ENCODE measurements at regions not wholly inside any gene's neighbourhood (a gene's known extent, or its start where the extent isn't known, plus 50 kb on each side); places are given as distances from the start of the nearest gene placed in this dataset.

DNA sequence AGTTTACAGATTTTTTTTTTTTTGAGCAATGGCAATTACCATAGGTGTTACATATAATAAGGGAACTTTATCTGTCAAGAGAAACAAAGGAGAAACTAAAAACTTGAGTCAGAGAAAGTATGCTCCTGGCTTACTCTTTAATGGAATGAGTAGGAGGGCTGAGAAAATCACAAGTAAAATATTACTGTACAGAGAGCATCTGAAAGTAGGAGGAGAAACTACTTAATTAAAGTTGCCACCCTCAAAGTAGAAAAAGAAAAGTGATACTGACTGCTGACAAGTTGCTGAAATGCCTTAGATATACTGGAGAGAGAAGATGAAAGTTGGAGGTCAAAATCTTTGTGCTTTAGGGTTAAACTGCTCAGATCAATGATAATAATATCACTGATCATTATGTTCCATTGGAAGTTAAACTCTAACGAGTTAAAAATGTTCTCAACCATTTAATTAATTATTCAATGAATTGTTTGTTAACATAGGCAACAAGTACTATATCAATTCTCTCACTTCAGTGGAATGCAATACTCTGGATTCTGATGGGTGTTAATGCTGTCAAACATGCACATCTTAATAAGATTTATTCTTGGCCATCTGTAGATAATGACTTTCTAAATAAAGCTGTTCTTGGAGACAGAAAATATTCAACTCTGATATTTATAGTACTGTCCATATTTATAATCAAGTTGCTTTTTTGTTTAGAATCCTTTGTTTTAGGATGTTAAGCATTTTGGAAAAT lies 61.2 kb upstream of the CAMK2D start (continued):
- TF ChIP-seq, protein P1, sequence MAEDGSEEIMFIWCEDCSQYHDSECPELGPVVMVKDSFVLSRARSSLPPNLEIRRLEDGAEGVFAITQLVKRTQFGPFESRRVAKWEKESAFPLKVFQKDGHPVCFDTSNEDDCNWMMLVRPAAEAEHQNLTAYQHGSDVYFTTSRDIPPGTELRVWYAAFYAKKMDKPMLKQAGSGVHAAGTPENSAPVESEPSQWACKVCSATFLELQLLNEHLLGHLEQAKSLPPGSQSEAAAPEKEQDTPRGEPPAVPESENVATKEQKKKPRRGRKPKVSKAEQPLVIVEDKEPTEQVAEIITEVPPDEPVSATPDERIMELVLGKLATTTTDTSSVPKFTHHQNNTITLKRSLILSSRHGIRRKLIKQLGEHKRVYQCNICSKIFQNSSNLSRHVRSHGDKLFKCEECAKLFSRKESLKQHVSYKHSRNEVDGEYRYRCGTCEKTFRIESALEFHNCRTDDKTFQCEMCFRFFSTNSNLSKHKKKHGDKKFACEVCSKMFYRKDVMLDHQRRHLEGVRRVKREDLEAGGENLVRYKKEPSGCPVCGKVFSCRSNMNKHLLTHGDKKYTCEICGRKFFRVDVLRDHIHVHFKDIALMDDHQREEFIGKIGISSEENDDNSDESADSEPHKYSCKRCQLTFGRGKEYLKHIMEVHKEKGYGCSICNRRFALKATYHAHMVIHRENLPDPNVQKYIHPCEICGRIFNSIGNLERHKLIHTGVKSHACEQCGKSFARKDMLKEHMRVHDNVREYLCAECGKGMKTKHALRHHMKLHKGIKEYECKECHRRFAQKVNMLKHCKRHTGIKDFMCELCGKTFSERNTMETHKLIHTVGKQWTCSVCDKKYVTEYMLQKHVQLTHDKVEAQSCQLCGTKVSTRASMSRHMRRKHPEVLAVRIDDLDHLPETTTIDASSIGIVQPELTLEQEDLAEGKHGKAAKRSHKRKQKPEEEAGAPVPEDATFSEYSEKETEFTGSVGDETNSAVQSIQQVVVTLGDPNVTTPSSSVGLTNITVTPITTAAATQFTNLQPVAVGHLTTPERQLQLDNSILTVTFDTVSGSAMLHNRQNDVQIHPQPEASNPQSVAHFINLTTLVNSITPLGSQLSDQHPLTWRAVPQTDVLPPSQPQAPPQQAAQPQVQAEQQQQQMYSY (CRISPR knock-in tag; IDR thresholded peaks at IDR 0.05): no peak
- TF ChIP-seq, protein P2, sequence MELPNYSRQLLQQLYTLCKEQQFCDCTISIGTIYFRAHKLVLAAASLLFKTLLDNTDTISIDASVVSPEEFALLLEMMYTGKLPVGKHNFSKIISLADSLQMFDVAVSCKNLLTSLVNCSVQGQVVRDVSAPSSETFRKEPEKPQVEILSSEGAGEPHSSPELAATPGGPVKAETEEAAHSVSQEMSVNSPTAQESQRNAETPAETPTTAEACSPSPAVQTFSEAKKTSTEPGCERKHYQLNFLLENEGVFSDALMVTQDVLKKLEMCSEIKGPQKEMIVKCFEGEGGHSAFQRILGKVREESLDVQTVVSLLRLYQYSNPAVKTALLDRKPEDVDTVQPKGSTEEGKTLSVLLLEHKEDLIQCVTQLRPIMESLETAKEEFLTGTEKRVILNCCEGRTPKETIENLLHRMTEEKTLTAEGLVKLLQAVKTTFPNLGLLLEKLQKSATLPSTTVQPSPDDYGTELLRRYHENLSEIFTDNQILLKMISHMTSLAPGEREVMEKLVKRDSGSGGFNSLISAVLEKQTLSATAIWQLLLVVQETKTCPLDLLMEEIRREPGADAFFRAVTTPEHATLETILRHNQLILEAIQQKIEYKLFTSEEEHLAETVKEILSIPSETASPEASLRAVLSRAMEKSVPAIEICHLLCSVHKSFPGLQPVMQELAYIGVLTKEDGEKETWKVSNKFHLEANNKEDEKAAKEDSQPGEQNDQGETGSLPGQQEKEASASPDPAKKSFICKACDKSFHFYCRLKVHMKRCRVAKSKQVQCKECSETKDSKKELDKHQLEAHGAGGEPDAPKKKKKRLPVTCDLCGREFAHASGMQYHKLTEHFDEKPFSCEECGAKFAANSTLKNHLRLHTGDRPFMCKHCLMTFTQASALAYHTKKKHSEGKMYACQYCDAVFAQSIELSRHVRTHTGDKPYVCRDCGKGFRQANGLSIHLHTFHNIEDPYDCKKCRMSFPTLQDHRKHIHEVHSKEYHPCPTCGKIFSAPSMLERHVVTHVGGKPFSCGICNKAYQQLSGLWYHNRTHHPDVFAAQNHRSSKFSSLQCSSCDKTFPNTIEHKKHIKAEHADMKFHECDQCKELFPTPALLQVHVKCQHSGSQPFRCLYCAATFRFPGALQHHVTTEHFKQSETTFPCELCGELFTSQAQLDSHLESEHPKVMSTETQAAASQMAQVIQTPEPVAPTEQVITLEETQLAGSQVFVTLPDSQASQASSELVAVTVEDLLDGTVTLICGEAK (IDR thresholded peaks at IDR 0.05; ENCODE audit: borderline replicate concordance): peak; percentile 73; the same call in 1 of the 2 replicates
- TF ChIP-seq RBBP5 (conservative IDR thresholded peaks at IDR 0.05) (no peak), ATF7 (IDR thresholded peaks at IDR 0.05; ENCODE audit: low read depth) (peak; percentile 80; the same call in 1 of the 2 replicates), CHD4 (IDR thresholded peaks at IDR 0.05) (no peak), PML (IDR thresholded peaks at IDR 0.05; ENCODE audit: low read length) (no peak), CHD2 (IDR thresholded peaks at IDR 0.05; ENCODE audit: borderline replicate concordance, low read depth, low read length) (peak; percentile 64; the same call in 1 of the 2 replicates), SMARCA5 (IDR thresholded peaks at IDR 0.05) (peak; percentile 96), MTA3 (IDR thresholded peaks at IDR 0.05; ENCODE audit: borderline replicate concordance, low read length) (no peak), SREBF2 (IDR thresholded peaks at IDR 0.05; ENCODE audit: low read length) (no peak), STAT3 (IDR thresholded peaks at IDR 0.05; ENCODE audit: low read depth, low read length) (0 out of 2 replicates have a peak, but pooled peaks have one; percentile 54), TCF12 (IDR thresholded peaks at IDR 0.05; ENCODE audit: low read depth, low read length) (no peak), MYC (IDR thresholded peaks at IDR 0.05; ENCODE audit: insufficient read depth, insufficient read length, insufficient replicate concordance, low read length, severe bottlenecking) (no peak), JUND (IDR thresholded peaks at IDR 0.05; ENCODE audit: low read depth, low read length) (peak; percentile 50; the same call in 1 of the 2 replicates), CREM (IDR thresholded peaks at IDR 0.05; ENCODE audit: low read depth) (peak; percentile 24; the same call in 1 of the 2 replicates), ZBED1 (IDR thresholded peaks at IDR 0.05; ENCODE audit: borderline replicate concordance) (no peak), ASH2L (IDR thresholded peaks at IDR 0.05; ENCODE audit: borderline replicate concordance, low read depth) (no peak)
